A549 (cell line): ENCODE measurements at regions not wholly inside any gene's neighbourhood (a gene's known extent, or its start where the extent isn't known, plus 50 kb on each side); places are given as distances from the start of the nearest gene placed in this dataset.

ENCODE experiments used
- ATAC-seq, 2 experiments: fragments of 200-7000 bp in 1 of 2; fragments of >200 bp in 1 of 2; cut with Nextera tagmentation in 1 of 2; cut with Tn5 transposase in 1 of 2; 3 replicates each; pipeline versions ENCODE4 v1.8.0 to v1.9.1; 2018 to 2020; ENCODE audit warnings: mild to moderate bottlenecking in 1 of 2, moderate library complexity in 1 of 2
- CTCF ChIA-PET: fragments of 300-600 bp; sonication (Branson Sonifier 250); formaldehyde crosslinking; extraction: SDS; loops from one replicate; lab custom pipeline; 2021; ENCODE audit warnings: antibody characterized with exemption, inconsistent platforms; lab: Yijun Ruan, JAX
- POLR2A ChIA-PET: fragments of 350-600 bp; formaldehyde crosslinking; extraction: SDS; loops from one replicate; lab custom pipeline; 2021; ENCODE audit warnings: antibody characterized with exemption, inconsistent platforms; lab: Yijun Ruan, JAX
- DNase-seq, 2 experiments: peaks; one replicate each; pipeline versions ENCODE4 v3.0.0 to v3.0.0-alpha.2; 2011 to 2016; ENCODE audit warnings: low read depth in 1 of 2, low spot score in 1 of 2
- FAIRE-seq: peaks from 2 replicates; lab custom pipeline; 2011; peaks lifted over from hg19 to GRCh38; lab: Jason Lieb, UNC
- H3K27ac ChIP-seq, 2 experiments: fragments of >200 bp; sonication (Bioruptor Twin); formaldehyde crosslinking; 3 replicates each; pipeline ENCODE4 v1.5.1; 2016 to 2017
- H3K4me1 ChIP-seq: fragments of >200 bp; sonication (Bioruptor Twin); formaldehyde crosslinking; 3 replicates; pipeline ENCODE4 v1.6.1; 2016
- H3K4me2 ChIP-seq: fragments of >200 bp; sonication (Bioruptor Twin); formaldehyde crosslinking; 3 replicates; pipeline ENCODE4 v1.6.1; 2016
- H3K4me3 ChIP-seq: fragments of >200 bp; sonication (Bioruptor Twin); formaldehyde crosslinking; 3 replicates; pipeline ENCODE4 v1.5.1; 2016
- H3K9me3 ChIP-seq: fragments of >200 bp; sonication (Bioruptor Twin); formaldehyde crosslinking; 3 replicates; pipeline ENCODE4 v1.6.1; 2016
- CBX2 ChIP-seq: fragments of 200-600 bp; sonication (generic); IDR thresholded peaks from 2 replicates; pipeline ENCODE4 v1.6.1; 2016; ENCODE audit warnings: low read depth, mild to moderate bottlenecking, borderline replicate concordance
- CBX8 ChIP-seq: fragments of 200-600 bp; sonication (generic); IDR thresholded peaks from 2 replicates; pipeline ENCODE4 v1.6.1; 2016
- CEBPB ChIP-seq, 2 experiments: fragments of >200 bp in 1 of 2; sonication (Bioruptor Twin) in 1 of 2; formaldehyde crosslinking in 1 of 2; IDR thresholded peaks; 2 replicates each; pipeline ENCODE4 v1.6.1; 2012 to 2016
- CHD4 ChIP-seq: fragments of 200-600 bp; sonication (generic); IDR thresholded peaks from 2 replicates; pipeline ENCODE4 v1.6.1; 2016; ENCODE audit warnings: antibody characterized with exemption, mild to moderate bottlenecking, borderline replicate concordance
- EHF ChIP-seq: fragments of 250-450 bp; sonication (Bioruptor Pico); IDR thresholded peaks from 2 replicates; pipeline ENCODE4 v1.5.0; 2020; ENCODE audit warnings: mild to moderate bottlenecking
- EHMT2 ChIP-seq: fragments of 200-600 bp; sonication (generic); IDR thresholded peaks from 2 replicates; pipeline ENCODE4 v1.6.1; 2016; ENCODE audit warnings: antibody characterized with exemption, low read depth, mild to moderate bottlenecking, moderate library complexity
- ELK1 ChIP-seq: fragments of 150-350 bp; IDR thresholded peaks from 2 replicates; pipeline ENCODE4 v1.6.1; 2014; ENCODE audit warnings: low read depth, mild to moderate bottlenecking, low read length
- EP300 ChIP-seq, 2 experiments: fragments of >200 bp; sonication (Bioruptor Twin); formaldehyde crosslinking; IDR thresholded peaks; 2 replicates in 1 of 2; 3 replicates in 1 of 2; pipeline ENCODE4 v1.6.1; 2016 to 2017
- GATA3 ChIP-seq: IDR thresholded peaks from 2 replicates; pipeline ENCODE4 v1.6.1; 2012; ENCODE audit warnings: borderline replicate concordance
- HDAC2 ChIP-seq: fragments of 200-600 bp; sonication (generic); IDR thresholded peaks from 2 replicates; pipeline ENCODE4 v1.6.1; 2016
- HEYL ChIP-seq: fragments of 250-450 bp; sonication (Bioruptor Pico); IDR thresholded peaks from 2 replicates; pipeline ENCODE4 v1.8.0; 2021; ENCODE audit warnings: mild to moderate bottlenecking, moderate library complexity
- HMGXB4 ChIP-seq: fragments of 250-450 bp; sonication (Bioruptor Pico); IDR thresholded peaks from 2 replicates; pipeline ENCODE4 v1.5.0; 2021; ENCODE audit warnings: mild to moderate bottlenecking, moderate library complexity, borderline replicate concordance
- HOXB13 ChIP-seq: fragments of 250-450 bp; sonication (Bioruptor Pico); IDR thresholded peaks from 2 replicates; pipeline ENCODE4 v1.5.0; 2020; ENCODE audit warnings: low read depth, mild to moderate bottlenecking, moderate library complexity
- HOXB5 ChIP-seq: fragments of 250-450 bp; sonication (Bioruptor Pico); IDR thresholded peaks from 2 replicates; pipeline ENCODE4 v1.5.0; 2020; ENCODE audit warnings: mild to moderate bottlenecking, moderate library complexity
- JUNB ChIP-seq: fragments of >200 bp; sonication (Bioruptor Twin); formaldehyde crosslinking; IDR thresholded peaks from 2 replicates; pipeline ENCODE4 v1.6.1; 2016
- MAFK ChIP-seq: fragments of 450-650 bp; IDR thresholded peaks from 2 replicates; pipeline ENCODE4 v1.6.1; 2014; ENCODE audit not compliant: partially characterized antibody
- MAX ChIP-seq: IDR thresholded peaks from 2 replicates; pipeline ENCODE4 v1.6.1; 2012
- MAZ ChIP-seq: fragments of 150-350 bp; IDR thresholded peaks from 2 replicates; pipeline ENCODE4 v1.6.1; 2014; ENCODE audit warnings: antibody characterized with exemption, low read depth, low read length, borderline replicate concordance
- NR3C1 ChIP-seq: fragments of >200 bp; sonication (Bioruptor Twin); formaldehyde crosslinking; IDR thresholded peaks from 3 replicates; pipeline ENCODE4 v1.6.1; 2017
- PBX3 ChIP-seq: IDR thresholded peaks from 2 replicates; pipeline ENCODE4 v1.6.1; 2012
- POLR2A ChIP-seq: IDR thresholded peaks from 2 replicates; pipeline ENCODE4 v1.6.1; 2012; ENCODE audit warnings: mild to moderate bottlenecking, low read length
- RAD21 ChIP-seq, 2 experiments: fragments of >200 bp in 1 of 2; sonication (Bioruptor Twin) in 1 of 2; formaldehyde crosslinking in 1 of 2; IDR thresholded peaks in 1 of 2; conservative IDR thresholded peaks in 1 of 2; 2 replicates in 1 of 2; 3 replicates in 1 of 2; pipeline ENCODE4 v1.6.1; 2012 to 2018; ENCODE audit warnings: inconsistent platforms in 1 of 2
- RCOR1 ChIP-seq: fragments of 150-350 bp; IDR thresholded peaks from 2 replicates; pipeline ENCODE4 v1.6.1; 2014; ENCODE audit warnings: antibody characterized with exemption, low read length, low read depth
- REST ChIP-seq: fragments of 200-600 bp; sonication (generic); IDR thresholded peaks from 2 replicates; pipeline ENCODE4 v1.6.1; 2016; ENCODE audit warnings: antibody characterized with exemption, mild to moderate bottlenecking, moderate library complexity
- RNF2 ChIP-seq: fragments of 200-600 bp; sonication (generic); IDR thresholded peaks from 2 replicates; pipeline ENCODE4 v1.6.1; 2016; ENCODE audit warnings: low read depth, mild to moderate bottlenecking, antibody characterized with exemption, moderate library complexity, borderline replicate concordance
- SMC3 ChIP-seq: fragments of >200 bp; sonication (Bioruptor Twin); formaldehyde crosslinking; IDR thresholded peaks from 3 replicates; pipeline ENCODE4 v1.6.1; 2018; ENCODE audit warnings: inconsistent platforms
- ZC3H11A ChIP-seq: fragments of 450-650 bp; IDR thresholded peaks from 2 replicates; pipeline ENCODE4 v1.6.1; 2014; ENCODE audit warnings: antibody characterized with exemption, mild to moderate bottlenecking
- ZFP36 ChIP-seq: fragments of 450-650 bp; IDR thresholded peaks from 2 replicates; pipeline ENCODE4 v1.6.1; 2014; ENCODE audit warnings: borderline replicate concordance; ENCODE audit not compliant: partially characterized antibody
- ZSCAN20 ChIP-seq: fragments of 250-450 bp; sonication (Bioruptor Pico); IDR thresholded peaks from 2 replicates; pipeline ENCODE4 v1.8.0; 2022; ENCODE audit warnings: mild to moderate bottlenecking, moderate library complexity
- WGBS: methylation state at CpG from one replicate; pipeline ENCODE4 v1.1.6; 2017; ENCODE audit errors: missing lambda C conversion rate; 5-methylcytosine and 5-hydroxymethylcytosine counted together
- TF ChIP-seq, protein P1 (sequence below): fragments of >200 bp; sonication (Bioruptor Twin); formaldehyde crosslinking; IDR thresholded peaks from 2 replicates; pipeline ENCODE4 v1.6.1; 2016
- TF ChIP-seq, protein P2 (sequence below): fragments of >200 bp; sonication (Bioruptor Twin); formaldehyde crosslinking; IDR thresholded peaks from 3 replicates; pipeline ENCODE4 v1.5.1; 2016

- Histone ChIP-seq H3K9me3 (no peaks in the 10 kb centered on the region), H3K4me2 (no peak overlapping the region)
- CTCF ChIA-PET = interaction anchor here (0.6 kb wide), 1 partner anchor 14 kb away, joined by 3 read pairs; no protein-coding TSS in a partner anchor
- TF ChIP-seq HEYL (CRISPR knock-in tag) (no peak), JUNB (no peak), POLR2A (no peak), HOXB5 (CRISPR knock-in tag) (no peak), ELK1 (no peak), CBX8 (no peak), GATA3 (no peak), ZSCAN20 (CRISPR knock-in tag) (no peak), EP300 (IDR thresholded peaks at IDR 0.05) (no peak), HOXB13 (CRISPR knock-in tag) (no peak), ZC3H11A (no peak), CBX2 (no peak), MAZ (no peak), SMC3 (no peak), ZFP36 (no peak), RNF2 (no peak), HDAC2 (no peak), CHD4 (no peak)
- TF ChIP-seq, all 56 proteins: peak for 0
- ATAC-seq = no peak
- Histone ChIP-seq H3K4me1 (no peaks in the 10 kb centered on the region), H3K4me3 (no peak overlapping the region), H3K27ac (no peak overlapping the region)
- no CpG with 5 or more reads among the region's 5 CpGs for WGBS
- FAIRE-seq = no peak
- POLR2A ChIA-PET = no interaction called here
- no peak for DNase-seq
Measured at GRCh38 chr4:3848323-3848722, 82.1 kb downstream of the ADRA2C start.

GRCh38 chr4:3849140-3849539, 83.0 kb downstream of the ADRA2C start:
- POLR2A ChIA-PET = no interaction called here
- H3K27ac ChIP-seq = no peak overlapping the region
- no peak overlapping the region for H3K4me3 ChIP-seq
- DNase-seq = no peak
- no peak for FAIRE-seq
- no peak overlapping the region for H3K4me2 ChIP-seq
- H3K4me1 ChIP-seq = no peaks in the 10 kb centered on the region
- ATAC-seq = no peak
- no peaks in the 10 kb centered on the region for H3K9me3 ChIP-seq
- CTCF ChIA-PET = interaction anchor here (2.6 kb wide), 1 partner anchor 32 kb away, joined by 8 read pairs; no protein-coding TSS in a partner anchor
- TF ChIP-seq HMGXB4 (no peak), EHF (CRISPR knock-in tag) (no peak), RAD21 (conservative IDR thresholded peaks at IDR 0.05 in 1 of 2, IDR thresholded peaks at IDR 0.05 in 1 of 2) (no peak), PBX3 (no peak), MAX (no peak), MAFK (no peak), REST (no peak), NR3C1 (no peak), CHD4 (no peak), CEBPB (IDR thresholded peaks at IDR 0.05) (no peak), EHMT2 (no peak), RCOR1 (no peak), CBX8 (no peak), ZFP36 (no peak)
- TF ChIP-seq, protein P1, sequence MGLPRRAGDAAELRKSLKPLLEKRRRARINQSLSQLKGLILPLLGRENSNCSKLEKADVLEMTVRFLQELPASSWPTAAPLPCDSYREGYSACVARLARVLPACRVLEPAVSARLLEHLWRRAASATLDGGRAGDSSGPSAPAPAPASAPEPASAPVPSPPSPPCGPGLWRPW = no peak
- TF ChIP-seq, protein P2, sequence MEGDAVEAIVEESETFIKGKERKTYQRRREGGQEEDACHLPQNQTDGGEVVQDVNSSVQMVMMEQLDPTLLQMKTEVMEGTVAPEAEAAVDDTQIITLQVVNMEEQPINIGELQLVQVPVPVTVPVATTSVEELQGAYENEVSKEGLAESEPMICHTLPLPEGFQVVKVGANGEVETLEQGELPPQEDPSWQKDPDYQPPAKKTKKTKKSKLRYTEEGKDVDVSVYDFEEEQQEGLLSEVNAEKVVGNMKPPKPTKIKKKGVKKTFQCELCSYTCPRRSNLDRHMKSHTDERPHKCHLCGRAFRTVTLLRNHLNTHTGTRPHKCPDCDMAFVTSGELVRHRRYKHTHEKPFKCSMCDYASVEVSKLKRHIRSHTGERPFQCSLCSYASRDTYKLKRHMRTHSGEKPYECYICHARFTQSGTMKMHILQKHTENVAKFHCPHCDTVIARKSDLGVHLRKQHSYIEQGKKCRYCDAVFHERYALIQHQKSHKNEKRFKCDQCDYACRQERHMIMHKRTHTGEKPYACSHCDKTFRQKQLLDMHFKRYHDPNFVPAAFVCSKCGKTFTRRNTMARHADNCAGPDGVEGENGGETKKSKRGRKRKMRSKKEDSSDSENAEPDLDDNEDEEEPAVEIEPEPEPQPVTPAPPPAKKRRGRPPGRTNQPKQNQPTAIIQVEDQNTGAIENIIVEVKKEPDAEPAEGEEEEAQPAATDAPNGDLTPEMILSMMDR = no peak
